T-helper 9 cell (primary cell): ENCODE measurements at regions not wholly inside any gene's neighbourhood (a gene's known extent, or its start where the extent isn't known, plus 50 kb on each side); places are given as distances from the start of the nearest gene placed in this dataset.
"Not testable (repeated sequence)": the region's sequence is repeated elsewhere in the genome, so short reads cannot be mapped to it uniquely, and the experiment has no call there.

Source experiments
- DNase-seq: peaks from one replicate; pipeline ENCODE4 v3.0.0-alpha.2; 2020

DNA sequence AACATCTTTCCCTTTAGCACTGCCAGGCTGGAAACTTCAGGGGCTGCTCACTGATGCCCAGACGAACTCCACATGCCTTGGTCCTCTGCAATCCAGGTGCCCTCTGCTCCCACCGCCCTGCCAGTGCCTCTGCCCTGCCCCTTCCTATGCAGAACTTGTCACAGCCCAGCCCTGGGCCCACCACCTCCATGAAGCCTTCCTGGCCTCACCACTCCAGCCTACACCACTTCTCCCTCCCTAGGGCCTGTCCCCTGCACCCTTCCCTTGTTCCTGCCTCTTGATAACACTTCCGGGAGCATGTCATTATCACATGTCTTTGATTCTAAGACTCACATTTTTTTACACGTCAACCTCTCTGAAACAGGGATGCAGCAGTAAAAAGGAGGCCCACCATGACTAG lies 627.2 kb downstream of the UQCRFS1 start:
- no peak for DNase-seq

DNA sequence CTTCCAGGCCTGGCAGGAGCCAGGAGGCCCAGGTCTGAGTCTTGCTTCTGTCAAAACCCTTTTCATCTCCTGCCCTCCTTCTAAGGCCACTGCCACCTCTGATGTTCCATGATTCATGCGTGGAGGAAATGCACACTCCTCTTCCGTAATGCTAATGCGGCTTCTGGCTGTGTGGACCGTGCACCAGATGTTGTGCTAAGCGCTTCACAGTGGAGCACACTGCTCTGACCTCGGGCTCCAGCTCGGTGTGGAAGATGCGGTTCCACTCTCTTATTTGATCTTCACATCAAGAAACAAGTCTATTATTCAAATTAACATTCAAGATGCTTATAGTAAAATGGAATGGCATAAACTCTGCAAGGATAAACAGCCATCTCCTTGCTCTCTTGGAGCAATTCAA lies 629.2 kb downstream of the UQCRFS1 start:
- DNase-seq: no peak

- no peak for DNase-seq
These were observed 629.7 kb downstream of the UQCRFS1 start for GRCh38 chr19:28583242-28583641.

DNA sequence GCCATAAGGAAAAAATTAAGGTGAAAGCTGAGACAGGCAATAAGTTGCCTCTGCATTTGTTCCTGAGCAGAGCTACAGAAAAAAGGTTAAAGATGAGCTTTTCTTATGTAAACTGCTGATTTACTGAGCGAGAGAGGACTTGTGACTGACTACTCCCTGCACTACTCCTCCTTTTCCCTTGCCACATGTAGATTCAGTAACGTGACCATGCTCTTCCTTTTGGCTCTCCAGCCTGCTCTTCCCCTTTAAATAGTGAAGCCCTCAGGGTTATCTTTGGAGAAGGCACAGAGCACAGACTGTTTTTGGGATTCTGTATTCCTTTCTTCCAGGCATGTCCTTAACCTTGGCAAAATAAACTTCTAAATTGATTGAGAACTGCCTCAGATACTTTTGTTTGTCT lies 630.2 kb downstream of the UQCRFS1 start:
- no peak for DNase-seq

- no peak for DNase-seq
These were observed 630.6 kb downstream of the UQCRFS1 start for GRCh38 chr19:28582344-28582743.

DNA sequence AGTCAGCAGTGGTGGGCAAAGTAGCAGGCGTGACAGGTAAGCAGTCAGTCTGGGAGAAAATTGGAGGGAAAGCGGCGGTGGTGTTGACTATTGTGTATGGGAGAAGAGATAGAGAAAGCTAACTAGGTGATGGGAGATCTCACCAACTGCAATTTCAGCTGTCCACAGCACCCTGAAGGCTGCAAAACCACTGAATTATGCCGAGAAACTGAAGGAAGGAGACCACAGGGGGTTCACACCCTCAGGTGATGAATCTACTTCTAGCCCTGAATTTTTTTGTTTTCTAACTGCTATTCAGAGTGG lies 631.5 kb downstream of the UQCRFS1 start:
- DNase-seq: no peak

DNA sequence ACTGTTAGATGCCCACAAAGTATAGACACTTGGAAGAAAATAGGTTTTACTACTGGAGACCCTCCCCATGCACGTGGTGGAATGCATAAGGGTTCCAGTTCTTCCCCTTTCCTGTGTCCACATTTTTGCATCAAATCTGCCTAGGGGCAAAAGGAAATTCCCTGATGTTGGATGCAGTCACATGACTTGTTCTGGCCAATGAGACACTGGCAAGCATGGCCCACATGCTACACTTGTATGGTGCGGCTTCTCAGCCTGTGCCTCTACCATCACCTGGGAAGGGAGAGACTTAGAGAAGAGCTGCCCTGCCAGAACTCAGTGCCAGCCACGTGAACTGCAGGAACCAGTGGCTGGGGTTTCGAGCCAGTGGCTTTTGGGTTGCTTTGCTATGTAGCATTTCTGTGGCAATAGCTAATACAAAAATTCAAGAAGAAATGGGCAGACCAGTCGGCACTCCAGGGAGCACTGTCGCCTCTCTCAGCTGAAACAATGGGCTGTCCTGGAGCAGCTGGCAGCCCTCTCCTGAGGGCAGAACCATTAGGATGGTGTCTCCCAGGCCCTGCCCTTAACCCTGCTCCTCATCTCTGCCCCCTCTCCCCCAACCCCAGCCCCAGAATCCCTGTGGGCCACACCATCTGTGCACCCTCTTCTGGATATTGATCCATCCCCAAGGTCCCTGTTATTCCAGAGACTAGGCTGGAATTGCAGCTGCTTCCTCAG lies 634.0 kb downstream of the UQCRFS1 start:
- no peak for DNase-seq

GRCh38 chr19:28578208-28578607 lies 634.7 kb downstream of the UQCRFS1 start:
- no peak for DNase-seq

- no peak for DNase-seq
These were observed 635.3 kb downstream of the UQCRFS1 start for GRCh38 chr19:28577666-28578065.

DNA sequence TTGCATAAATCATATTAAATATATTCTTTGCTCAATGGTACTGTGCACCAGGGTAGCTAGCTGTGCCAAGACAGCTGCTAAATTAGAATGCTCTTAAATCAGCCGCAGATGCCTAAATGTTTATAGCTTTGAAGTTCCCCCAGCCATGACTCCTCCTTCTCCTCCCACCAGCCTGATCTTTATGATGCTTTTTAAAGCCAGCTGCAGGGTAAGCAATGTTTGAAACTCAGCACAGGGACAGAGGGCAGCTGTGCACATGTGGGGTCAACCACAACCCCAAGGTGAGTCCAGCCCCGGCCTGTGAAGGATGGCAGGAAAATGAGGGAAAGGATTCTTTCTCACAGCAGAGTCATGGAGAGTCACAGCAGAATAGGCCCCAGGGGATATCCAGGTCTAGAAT lies 635.7 kb downstream of the UQCRFS1 start:
- no peak for DNase-seq

- no peak for DNase-seq
These were observed 637.1 kb downstream of the UQCRFS1 start for GRCh38 chr19:28575816-28576215.

- not testable (repeated sequence) for DNase-seq
These were observed 637.6 kb downstream of the UQCRFS1 start for GRCh38 chr19:28575312-28575711.

DNA sequence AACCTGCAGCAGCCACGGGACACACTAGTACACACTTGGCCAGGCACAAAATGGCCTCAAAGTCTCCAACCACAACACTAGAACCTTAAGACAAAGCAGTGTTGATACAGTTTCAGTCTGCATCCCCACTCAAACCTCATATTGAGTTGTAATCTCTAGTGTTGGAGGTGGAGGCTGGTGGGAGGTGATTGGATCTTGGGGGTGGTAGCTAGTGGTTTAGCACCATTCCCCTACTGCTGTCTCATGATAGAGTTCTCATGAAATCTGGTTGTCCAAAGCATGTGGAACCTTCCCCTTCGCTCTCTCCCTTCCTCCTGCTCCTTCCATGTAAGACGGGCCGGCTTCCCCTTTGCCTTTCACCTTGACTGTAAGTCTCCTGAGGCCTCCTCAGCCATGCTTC lies 638.7 kb downstream of the UQCRFS1 start:
- DNase-seq: no peak

GRCh38 chr19:28569132-28570131 lies 643.5 kb downstream of the UQCRFS1 start:
- DNase-seq: no peak

- DNase-seq: no peak
These were observed 645.1 kb downstream of the UQCRFS1 start for GRCh38 chr19:28567834-28568233.

- DNase-seq: no peak
These were observed 648.7 kb downstream of the UQCRFS1 start for GRCh38 chr19:28563964-28564921.

DNA sequence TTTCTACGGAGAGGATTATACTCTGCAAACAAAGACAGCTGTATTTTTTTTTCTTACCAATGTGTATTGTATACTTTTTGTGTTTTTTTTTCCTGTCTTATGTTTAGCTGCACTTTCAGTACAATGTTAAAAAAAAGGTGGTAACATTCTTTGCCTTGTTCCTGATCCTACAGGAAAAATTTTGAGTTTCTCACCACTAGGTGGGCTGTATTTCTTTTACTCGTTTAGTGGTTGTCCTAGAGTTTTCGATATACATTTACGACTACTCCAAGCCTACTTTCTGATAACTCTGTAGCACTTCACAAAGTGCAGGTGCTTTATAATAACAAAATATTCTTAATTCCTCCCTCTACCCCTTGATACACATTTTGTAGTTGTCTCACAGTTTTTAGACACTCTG lies 652.2 kb downstream of the UQCRFS1 start:
- DNase-seq: no peak

GRCh38 chr19:28558783-28559182 lies 654.2 kb downstream of the UQCRFS1 start:
- DNase-seq: no peak

GRCh38 chr19:28556371-28556770 lies 656.6 kb downstream of the UQCRFS1 start:
- no peak for DNase-seq

DNA sequence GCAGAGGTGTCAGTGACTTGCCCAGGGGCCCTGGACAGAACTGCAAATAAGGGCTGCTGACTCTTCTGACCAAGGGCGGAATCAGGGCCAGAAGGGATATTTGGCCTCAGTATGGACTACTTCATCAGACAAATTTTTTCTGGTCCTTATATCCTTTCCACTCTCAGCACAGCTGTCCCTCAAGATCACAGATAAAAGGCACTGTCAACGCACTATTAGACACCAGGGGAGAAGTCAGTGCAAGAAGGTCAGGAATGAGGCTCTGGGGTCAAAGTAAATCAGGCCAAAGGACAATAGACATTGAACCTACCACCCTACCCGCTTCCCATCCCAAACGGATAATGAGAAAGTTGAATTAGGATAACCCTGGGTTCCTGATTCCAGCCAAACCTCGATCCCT lies 657.6 kb downstream of the UQCRFS1 start:
- DNase-seq: no peak

DNA sequence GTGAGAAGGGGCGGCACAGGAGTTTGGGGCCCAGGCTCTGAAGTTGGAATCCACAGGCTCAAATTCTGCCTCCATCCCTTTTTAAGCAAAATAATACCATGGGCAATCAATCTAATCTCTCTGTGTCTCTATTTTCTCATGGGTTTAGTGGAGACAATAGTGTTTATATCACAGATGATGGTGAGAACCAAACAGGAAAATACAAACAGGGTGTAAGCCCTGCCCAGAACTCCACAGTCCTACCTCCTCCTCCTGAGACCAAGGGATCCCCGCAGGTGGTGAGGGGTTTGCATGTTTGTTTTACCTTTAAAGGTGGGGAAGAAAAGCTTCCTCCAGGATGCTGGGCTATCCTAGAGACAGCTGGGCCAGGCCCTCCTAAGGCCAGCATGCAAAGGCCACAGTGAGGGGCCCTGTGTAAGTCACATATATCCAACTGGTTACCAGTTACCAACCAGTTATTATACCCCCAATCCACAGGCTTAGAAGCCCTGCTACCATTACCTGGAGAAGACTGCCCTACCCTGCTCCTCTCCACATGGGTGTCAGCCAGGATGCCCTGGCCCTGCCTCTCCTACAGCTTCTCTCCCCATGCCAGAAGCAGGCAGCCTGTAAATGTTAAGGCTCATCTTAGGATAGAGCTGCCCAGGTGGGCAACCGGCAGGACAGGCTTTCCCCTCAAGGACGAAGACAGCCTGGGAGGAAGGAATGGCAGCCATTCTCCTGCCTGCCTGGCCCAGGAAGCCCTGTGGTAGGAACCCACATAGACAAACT lies 658.4 kb downstream of the UQCRFS1 start:
- DNase-seq: no peak

DNA sequence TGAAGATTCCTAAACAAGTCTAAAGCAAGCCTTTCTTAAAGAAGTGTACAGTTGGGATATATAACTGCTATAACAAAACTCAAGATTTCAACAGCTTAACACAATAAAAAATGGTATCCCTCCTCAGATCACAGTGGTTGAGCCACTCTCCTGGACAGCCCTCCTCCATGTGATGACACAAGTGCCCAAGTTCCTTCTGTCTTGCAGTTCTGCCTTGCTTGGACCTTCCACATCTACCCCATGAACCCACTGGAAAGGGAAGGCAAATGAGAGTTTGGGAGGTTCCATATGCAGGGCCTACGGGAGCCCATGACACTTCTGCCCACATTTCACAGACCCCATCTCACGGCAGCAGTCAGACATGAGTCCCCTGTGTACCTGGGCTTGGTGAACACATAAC lies 659.2 kb downstream of the UQCRFS1 start:
- DNase-seq: no peak
